ENCODE measurements at regions not wholly inside any gene's neighbourhood (a gene's known extent, or its start where the extent isn't known, plus 50 kb on each side); places are given as distances from the start of the nearest gene placed in this dataset.

DNA sequence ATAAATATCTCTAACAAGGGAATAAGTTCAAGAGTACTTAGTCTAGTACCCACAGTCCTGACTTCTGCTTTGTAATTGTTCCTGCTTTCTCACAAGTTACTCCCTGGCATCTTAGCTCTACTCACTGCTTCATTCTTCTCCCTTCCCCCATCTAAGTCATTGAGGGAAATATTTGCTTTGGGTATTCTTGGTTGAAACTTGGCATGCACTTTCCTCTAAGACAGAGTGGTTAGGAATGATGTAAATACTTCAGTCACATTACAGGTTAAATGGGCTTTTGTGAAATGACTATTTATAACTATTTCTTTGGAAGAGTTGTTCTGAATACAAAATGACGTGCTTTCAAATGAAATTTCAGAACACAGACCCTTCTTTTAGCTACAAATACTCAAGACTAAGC lies 67.7 kb upstream of the PLEKHG1 start:
- Histone ChIP-seq H3K36me3 (no peaks in the 10 kb centered on the region), H3K4me3 (no peak overlapping the region), H3K27me3 (ENCODE audit: low read depth) (no peaks in the 10 kb centered on the region), H3K9me3 (replicated peaks) (no peaks in the 10 kb centered on the region), H3K27ac (replicated peaks) (no peak overlapping the region), H3K4me1 (peaks cover 20% of the 10 kb centered on the region)
- intact Hi-C loops (cut with micrococcal nuclease), result no loop called here
- no peak for DNase-seq
- TF ChIP-seq, protein P1, sequence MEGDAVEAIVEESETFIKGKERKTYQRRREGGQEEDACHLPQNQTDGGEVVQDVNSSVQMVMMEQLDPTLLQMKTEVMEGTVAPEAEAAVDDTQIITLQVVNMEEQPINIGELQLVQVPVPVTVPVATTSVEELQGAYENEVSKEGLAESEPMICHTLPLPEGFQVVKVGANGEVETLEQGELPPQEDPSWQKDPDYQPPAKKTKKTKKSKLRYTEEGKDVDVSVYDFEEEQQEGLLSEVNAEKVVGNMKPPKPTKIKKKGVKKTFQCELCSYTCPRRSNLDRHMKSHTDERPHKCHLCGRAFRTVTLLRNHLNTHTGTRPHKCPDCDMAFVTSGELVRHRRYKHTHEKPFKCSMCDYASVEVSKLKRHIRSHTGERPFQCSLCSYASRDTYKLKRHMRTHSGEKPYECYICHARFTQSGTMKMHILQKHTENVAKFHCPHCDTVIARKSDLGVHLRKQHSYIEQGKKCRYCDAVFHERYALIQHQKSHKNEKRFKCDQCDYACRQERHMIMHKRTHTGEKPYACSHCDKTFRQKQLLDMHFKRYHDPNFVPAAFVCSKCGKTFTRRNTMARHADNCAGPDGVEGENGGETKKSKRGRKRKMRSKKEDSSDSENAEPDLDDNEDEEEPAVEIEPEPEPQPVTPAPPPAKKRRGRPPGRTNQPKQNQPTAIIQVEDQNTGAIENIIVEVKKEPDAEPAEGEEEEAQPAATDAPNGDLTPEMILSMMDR (IDR thresholded peaks at IDR 0.05; ENCODE audit: borderline replicate concordance), result no peak

- H3K9me3 ChIP-seq (replicated peaks), result no peaks in the 10 kb centered on the region
- no peaks in the 10 kb centered on the region for H3K36me3 ChIP-seq
- H3K4me1 ChIP-seq, result peaks cover 27% of the 10 kb centered on the region
- DNase-seq, result no peak
- H3K4me3 ChIP-seq, result no peak overlapping the region
- intact Hi-C loops (cut with micrococcal nuclease), result no loop called here
- TF ChIP-seq, protein P1 (IDR thresholded peaks at IDR 0.05; ENCODE audit: borderline replicate concordance), result no peak
- no peak overlapping the region for H3K27ac ChIP-seq (replicated peaks)
- no peaks in the 10 kb centered on the region for H3K27me3 ChIP-seq (ENCODE audit: low read depth)
These were observed 65.1 kb upstream of the PLEKHG1 start for GRCh38 chr6:150534553-150534952.

GRCh38 chr6:150535151-150535804 lies 64.4 kb upstream of the PLEKHG1 start:
- Histone ChIP-seq H3K27ac (replicated peaks) (no peak overlapping the region), H3K27me3 (ENCODE audit: low read depth) (no peaks in the 10 kb centered on the region), H3K36me3 (no peaks in the 10 kb centered on the region), H3K9me3 (replicated peaks) (no peaks in the 10 kb centered on the region), H3K4me1 (peaks cover 27% of the 10 kb centered on the region), H3K4me3 (no peak overlapping the region)
- intact Hi-C loops (cut with micrococcal nuclease), result no loop called here
- DNase-seq, result no peak
- TF ChIP-seq, protein P1 (IDR thresholded peaks at IDR 0.05; ENCODE audit: borderline replicate concordance), result no peak

GRCh38 chr6:150535818-150536220 lies 63.9 kb upstream of the PLEKHG1 start:
- H3K27me3 ChIP-seq (ENCODE audit: low read depth), result no peaks in the 10 kb centered on the region
- H3K4me1 ChIP-seq, result peaks cover 27% of the 10 kb centered on the region
- H3K9me3 ChIP-seq (replicated peaks), result no peaks in the 10 kb centered on the region
- H3K36me3 ChIP-seq, result no peaks in the 10 kb centered on the region
- H3K27ac ChIP-seq (replicated peaks), result no peak overlapping the region
- TF ChIP-seq, protein P1 (IDR thresholded peaks at IDR 0.05; ENCODE audit: borderline replicate concordance), result no peak
- intact Hi-C loops (cut with micrococcal nuclease), result no loop called here
- DNase-seq, result no peak
- no peak overlapping the region for H3K4me3 ChIP-seq

DNA sequence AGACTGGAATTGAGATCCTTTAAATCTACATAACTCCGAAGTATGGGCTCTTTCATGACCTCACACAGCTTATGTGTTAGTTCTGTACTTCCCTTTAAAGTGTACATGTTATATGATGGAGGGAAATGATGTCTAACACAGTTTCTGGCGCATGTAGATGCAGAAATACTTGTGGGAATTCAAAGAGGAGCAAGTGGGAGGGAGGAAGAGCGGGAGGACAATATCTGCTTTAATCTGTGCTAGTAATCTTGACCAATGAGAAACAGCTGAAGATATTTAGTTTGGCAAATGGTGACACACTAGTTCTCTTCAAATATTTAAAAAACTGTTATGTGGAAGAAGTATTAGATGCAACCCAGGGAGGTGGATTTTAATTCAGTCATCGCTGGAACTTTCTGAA lies 62.9 kb upstream of the PLEKHG1 start:
- TF ChIP-seq, protein P1 (IDR thresholded peaks at IDR 0.05; ENCODE audit: borderline replicate concordance), result no peak
- peak overlapping the region; percentile 73 for H3K27ac ChIP-seq (replicated peaks)
- intact Hi-C loops (cut with micrococcal nuclease), result no loop called here

More for the DNA sequence above, 62.9 kb upstream of the PLEKHG1 start:
- H3K4me1 ChIP-seq, result peaks cover 32% of the 10 kb centered on the region
- H3K9me3 ChIP-seq (replicated peaks), result no peaks in the 10 kb centered on the region
- no peaks in the 10 kb centered on the region for H3K36me3 ChIP-seq
- H3K4me3 ChIP-seq, result no peak overlapping the region
- DNase-seq, result no peak
- no peaks in the 10 kb centered on the region for H3K27me3 ChIP-seq (ENCODE audit: low read depth)
